Right forelimb (tissue), 1 donor: ENCODE measurements at regions not wholly inside any gene's neighbourhood (a gene's known extent, or its start where the extent isn't known, plus 50 kb on each side); places are given as distances from the start of the nearest gene placed in this dataset.

Experiments
- DNase-seq: peaks from one replicate; pipeline ENCODE4 v3.0.0-alpha.2; 2018

- no peak for DNase-seq
These were observed 88.9 kb upstream of the NRXN1 start for GRCh38 chr2:51120754-51121280.

- no peak for DNase-seq
These were observed 79.6 kb upstream of the NRXN1 start for GRCh38 chr2:51111532-51111931.

DNA sequence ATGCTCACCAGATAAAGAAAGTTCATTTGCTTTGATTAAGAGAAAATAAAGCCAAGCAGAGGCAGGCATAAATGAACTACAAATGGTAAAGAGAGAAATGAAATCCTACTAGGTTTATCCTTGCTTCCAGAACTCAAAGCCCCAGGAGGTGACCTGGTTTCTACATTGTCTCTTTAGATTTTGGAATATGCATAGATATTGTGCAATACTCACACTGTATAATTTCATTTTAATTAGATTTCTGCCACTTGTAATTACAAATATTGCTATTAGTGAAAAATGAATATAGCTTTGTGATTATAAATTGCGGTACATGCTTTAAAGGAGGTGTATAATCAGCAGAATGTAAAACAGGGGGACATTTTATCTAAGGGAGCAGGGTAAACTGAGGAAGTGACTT, 76.9 kb upstream of the NRXN1 start:
- DNase-seq: no peak

GRCh38 chr2:51107841-51108240, 75.9 kb upstream of the NRXN1 start:
- DNase-seq: no peak

- no peak for DNase-seq
These were observed 73.9 kb upstream of the NRXN1 start for GRCh38 chr2:51105811-51106210.

GRCh38 chr2:51103205-51103604, 71.3 kb upstream of the NRXN1 start:
- DNase-seq: peak; percentile 48

DNA sequence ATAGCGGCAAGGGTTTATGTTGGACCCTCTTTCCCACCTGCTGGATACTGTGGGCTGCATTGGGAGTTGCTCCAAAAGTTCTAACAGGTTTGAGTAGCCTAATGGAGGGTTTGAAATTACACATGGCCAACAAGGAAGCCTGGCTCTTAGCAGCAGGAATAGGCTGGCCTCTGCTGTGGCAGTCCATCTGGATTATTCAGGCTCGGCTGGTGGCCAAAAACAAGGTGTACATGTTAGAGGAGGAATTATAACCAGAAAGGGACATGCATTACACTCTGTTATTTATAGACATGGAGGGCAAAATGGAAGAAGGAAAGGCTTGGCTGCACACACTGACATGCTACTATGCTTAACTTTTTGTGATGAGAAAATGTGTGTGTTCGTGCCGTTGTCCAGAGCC, 61.1 kb upstream of the NRXN1 start:
- no peak for DNase-seq

GRCh38 chr2:51085420-51086068, 53.6 kb upstream of the NRXN1 start:
- no peak for DNase-seq

GRCh38 chr2:51084750-51085149, 52.8 kb upstream of the NRXN1 start:
- DNase-seq: no peak
